Neutrophil (primary cell): ENCODE measurements at regions not wholly inside any gene's neighbourhood (a gene's known extent, or its start where the extent isn't known, plus 50 kb on each side); places are given as distances from the start of the nearest gene placed in this dataset.

Source experiments
- H3K27ac ChIP-seq: fragments of 200-600 bp; sonication (generic); 2 replicates; pipeline ENCODE4 v1.5.1; 2016; ENCODE audit warnings: mild to moderate bottlenecking, moderate library complexity
- H3K27me3 ChIP-seq: fragments of 200-600 bp; sonication (generic); 2 replicates; pipeline ENCODE4 v1.6.0; 2016; ENCODE audit warnings: mild to moderate bottlenecking
- H3K36me3 ChIP-seq: fragments of 200-600 bp; sonication (generic); 2 replicates; pipeline ENCODE4 v1.5.1; 2017
- H3K4me1 ChIP-seq, 2 experiments: fragments of 200-600 bp in 1 of 2; sonication (generic) in 1 of 2; 1 replicate in 1 of 2; 2 replicates in 1 of 2; pipeline versions ENCODE4 v1.5.1 to v1.6.1; 2013 to 2016; ENCODE audit warnings: low read depth in 1 of 2, low read length in 1 of 2, mild to moderate bottlenecking in 1 of 2, moderate library complexity in 1 of 2; ENCODE audit not compliant: control insufficient read depth in 1 of 2, insufficient read depth in 1 of 2
- H3K4me3 ChIP-seq, 2 experiments: fragments of 200-600 bp in 1 of 2; sonication (generic) in 1 of 2; 1 replicate in 1 of 2; 2 replicates in 1 of 2; pipeline ENCODE4 v1.5.1; 2013 to 2016; ENCODE audit warnings: low read depth in 1 of 2, low read length in 1 of 2, mild to moderate bottlenecking in 1 of 2, moderate library complexity in 1 of 2
- H3K9me3 ChIP-seq: fragments of 200-600 bp; sonication (generic); 2 replicates; pipeline ENCODE4 v1.5.1; 2016
- CTCF ChIP-seq: fragments of 200-600 bp; sonication (generic); IDR thresholded peaks from 2 replicates; pipeline ENCODE4 v1.5.1; 2016; ENCODE audit warnings: antibody characterized with exemption

DNA sequence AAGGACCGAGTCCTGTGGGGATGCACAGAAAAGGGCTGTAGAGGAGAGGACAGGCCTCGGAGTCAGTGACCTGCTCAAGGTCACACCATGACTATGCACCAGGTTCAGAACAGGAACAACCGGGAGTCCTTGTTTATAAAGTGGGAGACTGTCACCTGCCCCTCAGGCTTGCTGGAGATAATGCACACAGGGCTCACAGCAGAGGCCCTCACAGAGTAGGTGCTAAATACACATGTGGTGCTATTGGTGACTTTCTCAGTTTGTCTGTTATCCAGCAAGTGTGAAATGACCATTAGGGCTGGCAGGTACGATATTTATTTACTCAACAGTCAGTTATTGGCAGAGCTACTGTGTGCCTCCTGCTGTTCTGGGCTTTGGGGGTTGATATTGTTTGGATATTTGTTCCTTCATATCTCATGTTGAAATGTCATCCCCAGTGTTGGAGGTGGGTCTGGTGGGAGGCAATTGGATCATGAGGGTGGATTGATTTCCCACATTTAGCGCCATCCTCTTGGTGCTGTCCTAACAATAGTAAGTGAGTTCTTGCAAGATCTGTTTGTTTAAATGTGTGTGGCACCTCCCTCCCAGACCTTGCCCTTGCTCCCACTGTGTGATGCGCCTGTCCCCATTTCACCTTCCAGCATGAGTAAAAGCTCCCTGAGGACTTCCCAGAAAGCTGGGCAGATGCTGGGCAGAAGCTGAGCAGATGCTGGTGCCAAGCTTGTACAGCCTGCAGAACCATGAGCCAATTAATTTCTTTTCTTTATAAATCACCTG is 162.1 kb upstream of the MPHOSPH6 start:
- Histone ChIP-seq H3K27me3 (no peaks in the 10 kb centered on the region), H3K36me3 (no peaks in the 10 kb centered on the region), H3K27ac (no peak overlapping the region), H3K4me1 (no peaks in the 10 kb centered on the region), H3K9me3 (no peaks in the 10 kb centered on the region), H3K4me3 (no peak overlapping the region)
- TF ChIP-seq CTCF, result no peak

DNA sequence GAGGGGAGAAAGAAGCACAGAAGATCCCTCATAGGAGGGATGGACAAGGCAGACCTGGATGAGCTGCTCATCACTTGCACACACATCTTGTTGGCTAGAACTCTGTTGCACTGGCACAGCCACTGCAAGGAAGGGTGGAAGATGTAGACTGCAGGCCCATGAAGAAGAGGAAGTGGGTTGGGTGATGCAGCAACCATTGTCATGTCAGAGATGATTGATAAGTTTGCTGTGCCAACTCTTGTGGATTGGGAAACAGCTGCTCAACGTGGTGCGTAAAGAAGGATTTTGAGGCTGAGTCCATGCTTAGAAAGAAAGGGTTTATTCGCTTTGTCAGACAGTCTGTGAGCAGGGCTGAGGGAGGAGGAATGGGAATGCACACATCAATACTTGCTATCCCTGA is 161.4 kb upstream of the MPHOSPH6 start:
- Histone ChIP-seq H3K9me3 (no peaks in the 10 kb centered on the region), H3K36me3 (no peaks in the 10 kb centered on the region), H3K4me3 (no peak overlapping the region), H3K27me3 (no peaks in the 10 kb centered on the region), H3K27ac (no peak overlapping the region), H3K4me1 (no peaks in the 10 kb centered on the region)
- no peak for TF ChIP-seq CTCF

DNA sequence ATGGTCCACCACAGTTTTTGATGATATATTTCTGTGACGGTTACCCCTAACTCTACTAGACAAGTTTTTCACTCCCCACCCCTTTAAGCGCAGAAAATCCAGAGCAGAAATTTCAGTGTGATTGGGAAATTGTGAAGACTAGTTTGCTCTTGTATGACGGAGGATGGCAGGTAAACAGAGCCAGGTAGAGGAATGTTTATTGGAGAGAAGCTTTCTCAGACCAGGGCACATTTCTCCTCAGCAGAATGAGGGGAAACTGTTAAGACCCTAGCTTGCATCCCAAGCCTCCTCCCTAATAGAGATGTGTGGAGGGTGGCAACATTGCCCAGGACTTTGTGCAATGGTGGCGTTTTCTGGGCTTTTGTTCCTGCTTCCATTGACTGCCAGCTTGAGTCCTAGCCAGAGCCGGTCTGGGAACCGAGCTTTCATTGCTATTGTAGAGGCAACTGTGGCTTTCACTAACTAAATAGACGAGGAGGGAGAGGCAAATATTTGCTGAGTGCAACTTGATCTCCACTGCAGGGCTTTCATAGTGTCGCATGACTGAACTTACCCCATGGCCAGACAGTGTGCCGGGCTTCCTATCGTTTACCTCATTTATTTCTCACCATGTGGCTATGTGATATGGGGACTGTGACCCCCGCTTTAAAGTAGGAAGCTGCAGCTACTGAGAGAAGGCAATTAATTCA is 159.6 kb upstream of the MPHOSPH6 start:
- Histone ChIP-seq H3K4me1 (no peaks in the 10 kb centered on the region), H3K27ac (no peak overlapping the region), H3K9me3 (no peaks in the 10 kb centered on the region), H3K27me3 (no peaks in the 10 kb centered on the region), H3K4me3 (no peak overlapping the region), H3K36me3 (no peaks in the 10 kb centered on the region)
- TF ChIP-seq CTCF, result no peak

GRCh38 chr16:82328881-82329469 is 159.0 kb upstream of the MPHOSPH6 start:
- no peaks in the 10 kb centered on the region for H3K36me3 ChIP-seq
- no peak overlapping the region for H3K27ac ChIP-seq
- H3K4me3 ChIP-seq, result no peak overlapping the region
- TF ChIP-seq CTCF, result no peak
- H3K4me1 ChIP-seq, result no peaks in the 10 kb centered on the region
- H3K9me3 ChIP-seq, result no peaks in the 10 kb centered on the region
- H3K27me3 ChIP-seq, result no peaks in the 10 kb centered on the region

DNA sequence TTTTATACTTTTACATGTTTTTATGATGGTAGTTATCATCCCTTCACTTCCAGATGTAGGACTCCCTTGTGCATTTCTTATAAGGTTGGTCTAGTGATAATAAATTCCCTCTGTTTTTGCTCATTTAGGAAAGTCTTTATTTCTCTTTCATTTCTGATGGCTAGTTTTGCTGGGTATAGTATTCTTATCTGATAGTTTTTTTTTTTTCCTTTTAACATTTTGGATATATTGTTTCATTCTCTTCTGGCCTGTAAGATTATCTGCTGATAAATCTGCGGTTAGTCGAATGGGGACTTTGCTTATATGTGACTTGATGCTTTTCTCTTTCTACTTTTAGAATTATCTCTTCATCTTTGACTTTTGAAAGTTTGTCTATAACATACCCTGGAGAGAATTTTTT is 153.1 kb upstream of the MPHOSPH6 start:
- H3K4me3 ChIP-seq, result no peak overlapping the region
- H3K27me3 ChIP-seq, result no peaks in the 10 kb centered on the region
- H3K27ac ChIP-seq, result no peak overlapping the region
- no peaks in the 10 kb centered on the region for H3K36me3 ChIP-seq
- no peak for TF ChIP-seq CTCF
- H3K4me1 ChIP-seq, result no peaks in the 10 kb centered on the region
- no peaks in the 10 kb centered on the region for H3K9me3 ChIP-seq
